ENCODE measurements at regions not wholly inside any gene's neighbourhood (a gene's known extent, or its start where the extent isn't known, plus 50 kb on each side); places are given as distances from the start of the nearest gene placed in this dataset.

DNA sequence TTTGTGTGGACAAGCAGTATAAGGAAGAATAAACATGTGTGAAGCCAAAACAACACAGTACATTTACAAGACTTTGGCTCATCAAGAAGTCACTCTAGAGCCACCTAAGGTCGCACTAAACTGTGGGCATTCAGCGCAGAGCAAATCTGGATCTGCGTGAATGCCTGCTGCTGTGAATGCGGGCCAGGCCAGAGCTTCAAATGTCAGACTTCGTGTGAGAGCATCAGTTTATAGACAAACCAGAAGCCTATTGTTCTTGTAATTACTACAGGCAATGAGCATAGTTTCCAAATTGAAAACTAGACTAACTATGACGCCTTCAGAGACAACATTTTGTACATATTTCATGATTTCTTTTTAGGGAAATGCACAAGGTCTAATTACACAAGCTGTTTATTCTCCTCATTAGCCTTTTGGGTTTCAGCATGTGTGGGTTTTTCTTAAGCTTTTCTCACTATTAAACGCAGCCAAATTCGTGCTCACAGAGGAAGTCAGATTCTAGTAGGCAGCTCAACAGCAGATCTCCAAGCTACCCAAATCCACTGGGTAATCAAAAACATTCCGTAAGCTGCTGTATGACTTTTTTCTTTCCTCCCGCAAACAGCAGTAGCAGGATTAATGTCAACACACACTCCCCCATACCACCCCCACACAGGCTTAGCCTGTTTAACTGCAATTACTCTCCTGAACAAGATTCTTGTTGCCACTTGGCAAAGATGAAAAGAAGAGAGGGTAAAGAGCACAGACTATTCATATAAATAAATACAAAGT, 84.5 kb upstream of the SETMAR start:
- TF ChIP-seq TEAD4 (CRISPR knock-in tag; IDR thresholded peaks at IDR 0.05) (no peak), ZNF219 (CRISPR knock-in tag; IDR thresholded peaks at IDR 0.05; ENCODE audit: borderline replicate concordance) (no peak), JUN (CRISPR knock-in tag; IDR thresholded peaks at IDR 0.05) (no peak), SP1 (CRISPR knock-in tag; conservative IDR thresholded peaks at IDR 0.05) (no peak), EMX1 (CRISPR knock-in tag; IDR thresholded peaks at IDR 0.05) (no peak), ELF4 (CRISPR knock-in tag; IDR thresholded peaks at IDR 0.05; ENCODE audit: low read depth) (no peak)
- TF ChIP-seq, protein P1, sequence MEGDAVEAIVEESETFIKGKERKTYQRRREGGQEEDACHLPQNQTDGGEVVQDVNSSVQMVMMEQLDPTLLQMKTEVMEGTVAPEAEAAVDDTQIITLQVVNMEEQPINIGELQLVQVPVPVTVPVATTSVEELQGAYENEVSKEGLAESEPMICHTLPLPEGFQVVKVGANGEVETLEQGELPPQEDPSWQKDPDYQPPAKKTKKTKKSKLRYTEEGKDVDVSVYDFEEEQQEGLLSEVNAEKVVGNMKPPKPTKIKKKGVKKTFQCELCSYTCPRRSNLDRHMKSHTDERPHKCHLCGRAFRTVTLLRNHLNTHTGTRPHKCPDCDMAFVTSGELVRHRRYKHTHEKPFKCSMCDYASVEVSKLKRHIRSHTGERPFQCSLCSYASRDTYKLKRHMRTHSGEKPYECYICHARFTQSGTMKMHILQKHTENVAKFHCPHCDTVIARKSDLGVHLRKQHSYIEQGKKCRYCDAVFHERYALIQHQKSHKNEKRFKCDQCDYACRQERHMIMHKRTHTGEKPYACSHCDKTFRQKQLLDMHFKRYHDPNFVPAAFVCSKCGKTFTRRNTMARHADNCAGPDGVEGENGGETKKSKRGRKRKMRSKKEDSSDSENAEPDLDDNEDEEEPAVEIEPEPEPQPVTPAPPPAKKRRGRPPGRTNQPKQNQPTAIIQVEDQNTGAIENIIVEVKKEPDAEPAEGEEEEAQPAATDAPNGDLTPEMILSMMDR (IDR thresholded peaks at IDR 0.05), result no peak
- TF ChIP-seq, protein P2, sequence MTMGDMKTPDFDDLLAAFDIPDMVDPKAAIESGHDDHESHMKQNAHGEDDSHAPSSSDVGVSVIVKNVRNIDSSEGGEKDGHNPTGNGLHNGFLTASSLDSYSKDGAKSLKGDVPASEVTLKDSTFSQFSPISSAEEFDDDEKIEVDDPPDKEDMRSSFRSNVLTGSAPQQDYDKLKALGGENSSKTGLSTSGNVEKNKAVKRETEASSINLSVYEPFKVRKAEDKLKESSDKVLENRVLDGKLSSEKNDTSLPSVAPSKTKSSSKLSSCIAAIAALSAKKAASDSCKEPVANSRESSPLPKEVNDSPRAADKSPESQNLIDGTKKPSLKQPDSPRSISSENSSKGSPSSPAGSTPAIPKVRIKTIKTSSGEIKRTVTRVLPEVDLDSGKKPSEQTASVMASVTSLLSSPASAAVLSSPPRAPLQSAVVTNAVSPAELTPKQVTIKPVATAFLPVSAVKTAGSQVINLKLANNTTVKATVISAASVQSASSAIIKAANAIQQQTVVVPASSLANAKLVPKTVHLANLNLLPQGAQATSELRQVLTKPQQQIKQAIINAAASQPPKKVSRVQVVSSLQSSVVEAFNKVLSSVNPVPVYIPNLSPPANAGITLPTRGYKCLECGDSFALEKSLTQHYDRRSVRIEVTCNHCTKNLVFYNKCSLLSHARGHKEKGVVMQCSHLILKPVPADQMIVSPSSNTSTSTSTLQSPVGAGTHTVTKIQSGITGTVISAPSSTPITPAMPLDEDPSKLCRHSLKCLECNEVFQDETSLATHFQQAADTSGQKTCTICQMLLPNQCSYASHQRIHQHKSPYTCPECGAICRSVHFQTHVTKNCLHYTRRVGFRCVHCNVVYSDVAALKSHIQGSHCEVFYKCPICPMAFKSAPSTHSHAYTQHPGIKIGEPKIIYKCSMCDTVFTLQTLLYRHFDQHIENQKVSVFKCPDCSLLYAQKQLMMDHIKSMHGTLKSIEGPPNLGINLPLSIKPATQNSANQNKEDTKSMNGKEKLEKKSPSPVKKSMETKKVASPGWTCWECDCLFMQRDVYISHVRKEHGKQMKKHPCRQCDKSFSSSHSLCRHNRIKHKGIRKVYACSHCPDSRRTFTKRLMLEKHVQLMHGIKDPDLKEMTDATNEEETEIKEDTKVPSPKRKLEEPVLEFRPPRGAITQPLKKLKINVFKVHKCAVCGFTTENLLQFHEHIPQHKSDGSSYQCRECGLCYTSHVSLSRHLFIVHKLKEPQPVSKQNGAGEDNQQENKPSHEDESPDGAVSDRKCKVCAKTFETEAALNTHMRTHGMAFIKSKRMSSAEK (CRISPR knock-in tag; IDR thresholded peaks at IDR 0.05; ENCODE audit: borderline replicate concordance), result no peak
